HG03457 (cell line): ENCODE measurements at regions not wholly inside any gene's neighbourhood (a gene's known extent, or its start where the extent isn't known, plus 50 kb on each side); places are given as distances from the start of the nearest gene placed in this dataset.

Experiments used
- ATAC-seq: cut with Tn5 transposase; IDR thresholded peaks from one replicate; pipeline ENCODE4 v1.9.1; 2021; ENCODE audit warnings: moderate number of reproducible peaks; ENCODE audit not compliant: unreplicated experiment

DNA sequence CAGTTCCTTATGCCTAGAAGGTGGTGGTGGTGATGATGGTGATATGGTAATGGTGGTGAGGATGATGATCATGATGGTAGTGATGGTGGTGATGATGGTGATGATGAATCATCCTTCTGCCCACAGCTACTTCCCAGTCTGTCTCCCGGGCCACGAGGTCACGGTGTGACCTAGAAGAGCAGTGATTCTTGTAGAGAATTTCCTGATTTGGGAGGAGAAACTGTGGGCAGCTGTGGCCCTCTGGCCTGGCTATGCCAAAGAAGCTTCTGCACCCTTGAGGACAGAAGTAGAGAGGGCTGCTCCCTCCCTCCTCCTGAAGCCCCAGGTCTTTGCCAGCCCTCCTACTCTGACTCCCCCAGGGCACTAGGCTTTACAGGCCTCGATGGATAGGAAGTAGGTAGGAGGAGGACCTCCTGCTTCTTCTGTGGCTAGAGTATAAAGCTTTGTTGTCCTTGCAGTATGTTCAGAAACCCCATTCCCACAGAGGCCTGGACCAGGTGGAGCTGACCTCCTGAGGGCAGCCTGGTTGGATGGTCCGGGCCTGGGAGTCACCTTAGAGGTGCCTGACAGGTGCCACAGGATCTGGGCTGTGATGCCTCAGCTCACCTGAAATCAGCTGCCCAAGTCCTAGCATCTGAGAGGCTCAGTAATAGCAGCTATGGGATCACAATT lies 57.9 kb upstream of the EPAS1 start:
- no peak for ATAC-seq

DNA sequence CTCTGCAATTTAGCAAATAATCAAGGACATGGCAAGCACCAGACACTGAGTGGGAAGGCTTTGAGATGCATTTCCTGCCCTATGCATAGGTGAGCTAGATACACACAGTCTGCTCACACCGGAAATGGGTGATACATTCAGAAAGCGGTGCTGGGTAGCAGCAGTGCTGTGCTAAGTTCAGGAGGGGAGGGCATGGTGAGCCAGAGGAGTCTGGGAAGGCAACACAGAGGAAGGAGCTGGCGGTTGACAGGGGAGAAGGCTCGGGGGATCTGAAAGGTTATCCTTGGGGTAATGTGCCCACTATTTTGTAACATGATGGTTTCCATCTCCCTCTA lies 57.4 kb upstream of the EPAS1 start:
- no peak for ATAC-seq

DNA sequence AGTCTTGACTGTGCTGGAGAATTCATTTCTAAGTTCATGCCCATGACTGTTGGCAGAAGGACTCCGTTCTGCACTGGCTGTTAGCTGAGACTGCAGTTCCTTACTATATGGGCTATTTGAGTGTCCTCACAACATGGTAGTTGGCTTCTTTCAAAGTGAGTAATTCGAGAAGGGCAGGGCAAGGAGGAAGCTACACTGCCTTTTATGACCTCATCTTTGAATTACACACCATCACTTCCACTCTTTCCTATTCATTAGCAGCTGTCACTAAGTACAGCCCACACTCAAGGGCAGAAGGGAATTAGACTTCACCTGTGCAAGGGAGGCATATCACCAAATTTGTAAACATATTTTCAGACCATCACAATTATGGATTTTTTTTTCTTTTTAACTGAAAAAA lies 55.9 kb upstream of the EPAS1 start:
- no peak for ATAC-seq

DNA sequence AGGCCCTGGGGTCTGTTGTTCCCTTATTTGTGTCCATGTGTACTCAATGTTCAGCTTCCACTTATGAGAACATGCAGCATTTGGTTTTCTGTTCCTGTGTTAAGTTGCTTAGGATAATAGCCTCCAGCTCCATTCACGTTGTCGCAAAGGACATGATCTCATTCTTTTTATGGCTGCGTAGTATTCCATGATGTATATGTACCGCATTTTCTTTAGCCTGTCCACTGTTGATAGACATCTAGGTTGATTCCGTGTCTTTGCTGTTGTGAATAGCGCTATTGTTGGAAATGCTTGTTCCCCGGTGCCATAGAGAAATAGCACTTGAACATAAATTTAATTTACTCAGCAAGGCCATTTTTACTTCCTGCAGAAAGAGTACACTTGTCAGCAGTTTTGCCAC lies 51.3 kb upstream of the EPAS1 start:
- no peak for ATAC-seq

DNA sequence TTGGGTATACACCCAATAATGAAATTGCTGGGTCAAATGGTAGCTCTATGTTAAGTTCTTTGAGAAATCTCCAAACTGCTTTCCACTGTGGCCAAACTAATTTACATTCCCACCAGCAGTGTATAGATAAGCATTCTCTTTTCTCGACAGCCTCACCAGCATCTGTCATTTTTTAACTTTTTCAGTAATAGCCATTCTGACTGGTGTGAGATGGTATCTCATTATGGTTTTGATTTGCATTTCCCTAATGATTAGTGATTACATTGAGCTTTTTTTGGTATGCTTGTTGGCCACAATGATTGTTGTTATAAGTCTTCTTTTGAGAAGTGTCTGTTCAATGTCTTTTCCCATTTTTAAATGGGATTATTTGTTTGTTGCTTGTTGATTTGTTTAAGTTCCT lies 50.4 kb upstream of the EPAS1 start:
- peak; percentile 69 for ATAC-seq
